Left ventricle myocardium superior (tissue), 1 donor: ENCODE measurements at regions not wholly inside any gene's neighbourhood (a gene's known extent, or its start where the extent isn't known, plus 50 kb on each side); places are given as distances from the start of the nearest gene placed in this dataset.
A peak's percentile ranks its signal among the peaks of the same experiment; 100 is the strongest.

ENCODE experiments used
- ATAC-seq: fragments of 200-7000 bp; cut with Tn5 transposase; one replicate; pipeline ENCODE4 v1.9.1; 2020; ENCODE audit warnings: mild to moderate bottlenecking, moderate library complexity
- DNase-seq: peaks from one replicate; pipeline ENCODE4 v3.0.0-alpha.2; 2020
- intact Hi-C: fragments of 100-400 bp; cut with micrococcal nuclease; formaldehyde crosslinking; loops from one replicate; pipeline ENCODE4 v1.11.0; 2022
- donor health status: DM: no; HTN: yes; CAD: no; lungs with severe emphysema.

- ATAC-seq (peak; percentile 63), DNase-seq (no peak)
- intact Hi-C loops = no loop called here
Observed at GRCh38 chr13:105442949-105443699, 1092.3 kb downstream of the EFNB2 start.

- intact Hi-C loops = no loop called here
- ATAC-seq = no peak
- DNase-seq = no peak
Observed at GRCh38 chr13:105442040-105442439, 1093.4 kb downstream of the EFNB2 start.

DNA sequence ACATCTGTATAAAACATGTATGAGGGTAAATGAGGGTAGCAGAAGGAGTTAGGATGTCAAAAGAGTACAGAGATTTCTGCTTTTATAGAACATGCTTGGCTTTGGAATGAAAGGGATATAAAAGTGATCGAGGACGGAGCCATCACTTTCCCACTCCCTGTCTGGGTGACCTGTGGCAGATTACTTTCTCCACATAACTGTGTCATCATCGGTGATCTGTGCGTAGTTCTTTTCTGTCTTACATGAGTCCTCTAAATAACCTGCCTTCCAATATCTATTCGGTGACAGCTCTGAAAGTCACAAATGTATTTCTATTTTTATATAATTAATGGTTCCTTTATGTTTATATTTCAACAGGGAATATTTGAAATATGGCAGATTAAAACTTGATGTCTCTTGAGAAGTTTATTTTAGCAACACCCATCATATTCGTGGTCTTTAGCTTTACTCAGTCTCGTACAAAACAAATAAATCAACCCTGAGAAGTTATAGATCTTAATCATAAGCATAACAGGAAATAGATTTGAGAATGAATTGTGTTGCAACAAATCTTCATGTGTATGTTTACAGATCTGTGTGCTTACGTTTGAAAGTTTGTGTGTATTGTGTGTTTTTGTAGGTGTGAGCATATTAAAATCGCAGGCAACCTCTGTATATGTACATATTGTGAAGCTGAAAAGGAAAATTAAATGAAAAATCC, 1094.3 kb downstream of the EFNB2 start:
- DNase-seq (no peak), ATAC-seq (no peak)
- intact Hi-C loops = no loop called here

GRCh38 chr13:105436943-105437342, 1098.5 kb downstream of the EFNB2 start:
- DNase-seq (no peak), ATAC-seq (no peak)
- intact Hi-C loops = no loop called here

GRCh38 chr13:105432438-105432837, 1103.0 kb downstream of the EFNB2 start:
- intact Hi-C loops = no loop called here
- no peak for DNase-seq
- no peak for ATAC-seq

GRCh38 chr13:105428811-105429210, 1106.7 kb downstream of the EFNB2 start:
- DNase-seq (no peak), ATAC-seq (no peak)
- intact Hi-C loops = no loop called here

DNA sequence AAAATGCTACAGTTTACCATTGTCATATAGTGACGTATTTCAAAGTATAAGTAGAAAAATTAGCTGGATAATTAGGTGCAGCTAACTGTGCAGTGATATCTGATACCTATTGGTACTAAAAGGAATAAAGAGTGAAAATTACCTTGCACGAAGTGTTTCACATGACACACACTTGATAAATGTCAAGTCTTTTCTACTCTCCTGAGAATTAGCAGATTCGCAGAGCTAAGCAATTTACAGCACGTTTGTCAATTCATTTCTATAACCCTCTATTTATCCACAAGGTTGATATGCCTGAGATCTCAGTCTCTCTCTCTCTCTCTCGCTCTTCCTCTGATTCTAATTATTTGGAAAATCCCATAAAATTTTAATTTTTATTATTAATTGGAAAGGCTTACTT, 1109.0 kb downstream of the EFNB2 start:
- DNase-seq (no peak), ATAC-seq (no peak)
- intact Hi-C loops = no loop called here

- ATAC-seq = no peak
- DNase-seq = no peak
- intact Hi-C loops = no loop called here
Observed at GRCh38 chr13:105414639-105415038, 1120.8 kb downstream of the EFNB2 start.

DNA sequence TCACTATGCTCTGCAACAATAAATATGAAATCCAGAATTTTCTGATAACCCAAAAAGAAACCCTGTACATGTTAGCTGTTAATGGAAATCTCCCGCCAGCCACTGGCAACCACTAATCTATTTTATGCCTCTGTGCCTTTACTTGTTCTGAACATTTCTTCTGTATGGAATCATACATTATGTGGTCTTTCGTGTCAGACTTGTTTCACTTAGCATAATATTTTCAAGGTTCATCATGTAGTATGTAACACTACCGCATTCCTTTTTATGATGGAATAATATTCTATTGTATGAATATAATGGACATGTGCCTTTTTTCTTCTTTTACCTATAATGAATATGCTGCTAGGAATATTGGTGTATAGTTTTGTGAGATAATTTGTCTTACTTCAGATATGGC, 1123.3 kb downstream of the EFNB2 start:
- DNase-seq = no peak
- no peak for ATAC-seq
- intact Hi-C loops = no loop called here

DNA sequence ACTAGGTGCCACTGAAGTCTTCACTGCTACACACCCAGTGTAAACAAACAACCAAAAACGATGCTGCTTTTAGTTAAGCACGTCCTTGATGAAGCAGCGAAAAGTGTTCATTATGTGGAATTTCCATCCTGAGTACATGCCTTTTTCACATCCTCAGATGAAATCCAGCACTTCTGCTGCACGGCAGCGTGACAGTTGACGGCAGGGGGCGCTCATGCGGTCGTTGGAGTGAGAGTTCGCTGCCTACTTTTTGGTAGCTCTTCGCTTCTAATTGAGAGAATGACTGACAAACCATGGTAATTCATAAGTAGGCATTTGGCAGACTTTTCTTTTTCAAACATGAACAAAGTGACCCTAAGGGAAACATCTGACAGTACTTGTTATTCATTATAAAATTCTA, 1124.9 kb downstream of the EFNB2 start:
- ATAC-seq = no peak
- intact Hi-C loops = no loop called here

GRCh38 chr13:105406551-105406950, 1128.9 kb downstream of the EFNB2 start:
- ATAC-seq (no peak), DNase-seq (no peak)
- intact Hi-C loops = no loop called here

More for the DNA sequence above, 1124.9 kb downstream of the EFNB2 start:
- peak; percentile 74 for DNase-seq

DNA sequence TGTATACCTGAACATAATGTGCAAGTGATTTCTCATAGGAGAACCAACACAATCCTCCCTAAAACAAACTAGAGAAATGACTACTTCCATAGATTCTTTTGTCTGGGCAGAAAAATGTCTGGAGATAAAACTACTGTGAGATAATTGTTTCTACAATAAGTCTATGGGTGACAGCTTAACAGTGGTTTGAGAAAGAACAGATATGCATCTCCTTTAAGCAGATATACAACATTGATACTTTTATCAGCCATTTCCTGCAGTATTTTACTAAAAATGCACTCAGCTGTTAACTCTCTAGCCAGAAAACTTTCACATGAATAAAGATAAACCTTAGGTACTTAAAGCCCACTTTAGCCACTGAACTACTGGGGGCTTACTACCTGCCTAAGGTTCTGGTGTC, 1132.4 kb downstream of the EFNB2 start:
- intact Hi-C loops = no loop called here
- DNase-seq (no peak), ATAC-seq (no peak)

- DNase-seq = no peak
- intact Hi-C loops = no loop called here
- ATAC-seq = no peak
Observed at GRCh38 chr13:105395041-105395440, 1140.4 kb downstream of the EFNB2 start.

GRCh38 chr13:105389373-105389772, 1146.1 kb downstream of the EFNB2 start:
- intact Hi-C loops = no loop called here
- DNase-seq = no peak
- ATAC-seq = no peak

- intact Hi-C loops = no loop called here
- ATAC-seq = no peak
- DNase-seq = no peak
Observed at GRCh38 chr13:105377452-105377851, 1158.0 kb downstream of the EFNB2 start.

GRCh38 chr13:105370011-105370650, 1165.3 kb downstream of the EFNB2 start:
- DNase-seq (no peak), ATAC-seq (no peak)
- intact Hi-C loops = no loop called here

DNA sequence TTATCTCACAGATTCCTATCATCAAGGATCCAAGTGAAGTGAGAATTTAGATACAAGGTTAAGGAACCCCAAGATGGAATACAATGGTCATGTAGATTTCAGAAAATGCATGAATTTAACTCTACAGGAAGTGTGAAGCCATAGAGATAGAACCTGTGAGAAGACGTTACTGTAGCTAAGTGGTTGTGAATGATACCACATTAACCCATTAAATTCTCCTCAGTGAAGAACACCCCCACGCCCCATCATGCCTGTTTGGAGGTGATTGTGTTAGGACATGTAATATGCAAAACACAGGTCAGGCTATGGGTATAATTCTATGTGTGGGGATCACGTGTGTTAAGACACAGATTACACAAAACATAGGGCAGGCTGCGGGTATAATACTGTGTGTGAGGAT, 1166.7 kb downstream of the EFNB2 start:
- no peak for ATAC-seq
- intact Hi-C loops = no loop called here

DNA sequence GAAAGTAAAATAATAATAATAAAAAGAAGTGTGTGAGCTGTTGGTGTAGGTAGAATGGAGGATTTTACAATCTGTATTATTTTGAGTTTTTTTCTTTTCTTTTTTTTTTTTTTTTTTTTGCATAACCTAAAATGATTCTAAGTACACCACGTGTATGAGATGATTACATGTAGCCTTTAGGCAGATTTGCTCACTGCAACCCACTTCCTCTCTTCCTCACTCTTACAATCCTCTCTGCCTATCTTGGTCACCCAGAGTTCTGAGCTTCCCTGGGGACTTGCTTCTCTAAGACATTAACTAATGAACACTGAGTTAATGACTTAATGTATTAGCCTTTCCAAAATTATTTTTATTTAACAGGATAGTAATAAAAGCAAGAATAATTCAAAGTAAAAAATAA, 1169.6 kb downstream of the EFNB2 start:
- DNase-seq (no peak), ATAC-seq (no peak)
- intact Hi-C loops = no loop called here

More for the DNA sequence above, 1166.7 kb downstream of the EFNB2 start:
- no peak for DNase-seq

- intact Hi-C loops = no loop called here
- no peak for ATAC-seq
- no peak for DNase-seq
Observed at GRCh38 chr13:105365021-105365550, 1170.4 kb downstream of the EFNB2 start.

DNA sequence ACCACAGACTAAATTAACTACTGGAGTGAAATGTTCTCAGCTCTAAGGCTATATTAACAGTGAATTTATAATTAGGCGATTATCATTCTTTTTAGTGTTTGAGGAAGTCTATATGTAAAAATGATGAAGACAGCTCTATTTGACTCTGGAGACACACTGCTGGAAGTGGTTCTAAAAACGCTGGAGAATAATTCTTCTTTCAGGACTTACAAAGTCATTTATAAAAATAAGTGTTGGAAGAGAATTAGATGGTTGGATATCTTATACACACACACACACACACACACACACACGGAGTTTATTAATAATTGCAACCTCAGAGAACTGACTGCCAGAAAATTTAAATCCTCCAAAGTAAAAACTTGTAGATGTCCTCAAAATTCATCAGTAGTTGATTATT, 1171.3 kb downstream of the EFNB2 start:
- DNase-seq (no peak), ATAC-seq (no peak)
- intact Hi-C loops = no loop called here
